Osteocyte (in vitro differentiated cells): ENCODE measurements at regions not wholly inside any gene's neighbourhood (a gene's known extent, or its start where the extent isn't known, plus 50 kb on each side); places are given as distances from the start of the nearest gene placed in this dataset.

Source experiments
- DNase-seq: peaks from one replicate; pipeline ENCODE4 v3.0.0; 2021; ENCODE audit warnings: mixed read lengths; ENCODE audit not compliant: unreplicated experiment; ENCODE audit errors: extremely low spot score
- H3K27ac Mint-ChIP-seq: one replicate; pipeline ENCODE4 v1.8.0; 2021; ENCODE audit warnings: mild to moderate bottlenecking, mixed read lengths; ENCODE audit not compliant: unreplicated experiment
- H3K27me3 Mint-ChIP-seq: one replicate; pipeline ENCODE4 v1.8.0; 2021; ENCODE audit warnings: mixed read lengths; ENCODE audit not compliant: unreplicated experiment
- H3K36me3 Mint-ChIP-seq: one replicate; pipeline ENCODE4 v1.8.0; 2021; ENCODE audit warnings: mixed read lengths; ENCODE audit not compliant: unreplicated experiment
- H3K4me1 Mint-ChIP-seq: one replicate; pipeline ENCODE4 v1.8.0; 2021; ENCODE audit warnings: mixed read lengths; ENCODE audit not compliant: unreplicated experiment
- H3K4me3 Mint-ChIP-seq: one replicate; pipeline ENCODE4 v1.8.0; 2021; ENCODE audit warnings: mild to moderate bottlenecking, moderate library complexity, mixed read lengths; ENCODE audit not compliant: unreplicated experiment
- H3K9me3 Mint-ChIP-seq: one replicate; pipeline ENCODE4 v1.8.0; 2021; ENCODE audit warnings: mixed read lengths; ENCODE audit not compliant: unreplicated experiment
- TF ChIP-seq, protein P1 (sequence below): fragments of 200-600 bp; sonication (generic); IDR thresholded peaks from 2 replicates; pipeline ENCODE4 v1.5.0; 2021; ENCODE audit warnings: antibody characterized with exemption, mild to moderate bottlenecking, moderate library complexity

DNA sequence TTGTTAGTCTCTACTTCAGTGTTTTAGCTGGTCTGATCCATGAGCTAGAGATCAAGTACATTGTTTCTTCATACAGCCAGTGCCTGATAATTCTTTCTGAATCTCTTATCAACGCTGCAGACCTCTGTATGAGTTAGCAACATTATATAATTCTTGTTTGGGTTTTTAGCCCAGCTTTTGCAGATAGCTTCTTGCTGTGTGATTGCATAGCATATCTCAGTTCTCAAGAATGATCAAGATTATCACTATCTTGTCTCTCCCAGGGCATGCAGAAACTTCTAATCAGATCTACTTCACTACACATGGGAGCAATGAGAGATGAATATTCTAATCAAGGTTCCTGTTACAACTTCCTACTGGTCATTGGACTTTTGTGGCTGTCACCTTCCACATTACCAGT lies 158.3 kb downstream of the FAM174A start:
- TF ChIP-seq, protein P1, sequence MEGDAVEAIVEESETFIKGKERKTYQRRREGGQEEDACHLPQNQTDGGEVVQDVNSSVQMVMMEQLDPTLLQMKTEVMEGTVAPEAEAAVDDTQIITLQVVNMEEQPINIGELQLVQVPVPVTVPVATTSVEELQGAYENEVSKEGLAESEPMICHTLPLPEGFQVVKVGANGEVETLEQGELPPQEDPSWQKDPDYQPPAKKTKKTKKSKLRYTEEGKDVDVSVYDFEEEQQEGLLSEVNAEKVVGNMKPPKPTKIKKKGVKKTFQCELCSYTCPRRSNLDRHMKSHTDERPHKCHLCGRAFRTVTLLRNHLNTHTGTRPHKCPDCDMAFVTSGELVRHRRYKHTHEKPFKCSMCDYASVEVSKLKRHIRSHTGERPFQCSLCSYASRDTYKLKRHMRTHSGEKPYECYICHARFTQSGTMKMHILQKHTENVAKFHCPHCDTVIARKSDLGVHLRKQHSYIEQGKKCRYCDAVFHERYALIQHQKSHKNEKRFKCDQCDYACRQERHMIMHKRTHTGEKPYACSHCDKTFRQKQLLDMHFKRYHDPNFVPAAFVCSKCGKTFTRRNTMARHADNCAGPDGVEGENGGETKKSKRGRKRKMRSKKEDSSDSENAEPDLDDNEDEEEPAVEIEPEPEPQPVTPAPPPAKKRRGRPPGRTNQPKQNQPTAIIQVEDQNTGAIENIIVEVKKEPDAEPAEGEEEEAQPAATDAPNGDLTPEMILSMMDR: no peak
- H3K9me3 Mint-ChIP-seq: no peaks in the 10 kb centered on the region

DNA sequence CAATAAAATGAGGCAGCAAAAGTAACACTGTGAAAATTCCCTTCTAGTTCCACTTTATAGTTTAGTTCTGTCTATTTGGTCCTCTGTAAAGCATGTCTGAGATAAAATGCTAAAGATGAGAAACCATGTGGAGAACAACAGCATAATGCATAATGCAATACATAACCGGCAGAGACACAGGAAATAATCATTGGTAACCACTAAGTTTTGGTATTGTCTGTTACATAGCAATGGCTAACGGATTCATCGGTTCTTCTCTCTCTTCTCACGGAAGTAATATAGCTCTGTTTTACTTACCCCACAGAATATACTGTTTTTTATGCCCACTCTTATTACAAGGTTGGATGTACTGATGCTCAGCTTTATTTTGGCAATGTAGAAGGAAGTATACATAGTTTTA lies 158.9 kb downstream of the FAM174A start:
- H3K27ac Mint-ChIP-seq: no peak overlapping the region
- H3K27me3 Mint-ChIP-seq: peaks cover 2% of the 10 kb centered on the region
- TF ChIP-seq, protein P1: no peak
- no peaks in the 10 kb centered on the region for H3K4me1 Mint-ChIP-seq
- H3K4me3 Mint-ChIP-seq: no peak overlapping the region
- no peaks in the 10 kb centered on the region for H3K36me3 Mint-ChIP-seq
- no peaks in the 10 kb centered on the region for H3K9me3 Mint-ChIP-seq
- no peak for DNase-seq

More for the DNA sequence above, 158.3 kb downstream of the FAM174A start:
- DNase-seq: no peak
- no peaks in the 10 kb centered on the region for H3K4me1 Mint-ChIP-seq
- H3K36me3 Mint-ChIP-seq: no peaks in the 10 kb centered on the region
- no peak overlapping the region for H3K27ac Mint-ChIP-seq
- H3K27me3 Mint-ChIP-seq: peaks cover 2% of the 10 kb centered on the region
- no peak overlapping the region for H3K4me3 Mint-ChIP-seq

DNA sequence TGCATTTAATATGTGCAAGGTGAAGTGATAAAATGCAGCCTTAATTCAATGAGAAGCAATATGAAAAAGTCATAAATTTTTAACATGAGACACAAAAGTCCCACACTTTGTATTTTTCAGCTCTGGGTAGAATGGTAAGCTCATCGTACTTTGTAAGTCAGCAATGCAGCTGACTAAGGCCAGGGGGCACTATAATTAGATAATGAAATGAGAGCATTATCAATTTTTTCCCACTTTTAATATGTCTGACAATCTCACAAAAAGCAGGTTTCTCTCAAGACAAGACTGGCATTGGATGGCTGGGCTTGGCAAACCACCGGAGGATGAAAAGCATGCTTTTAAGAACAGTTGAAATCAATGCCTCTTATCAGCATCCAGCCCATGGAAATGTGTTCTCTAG lies 162.8 kb downstream of the FAM174A start:
- Mint-ChIP-seq H3K27ac (no peak overlapping the region), H3K4me3 (no peak overlapping the region), H3K27me3 (no peaks in the 10 kb centered on the region), H3K36me3 (no peaks in the 10 kb centered on the region), H3K4me1 (no peaks in the 10 kb centered on the region), H3K9me3 (no peaks in the 10 kb centered on the region)
- TF ChIP-seq, protein P1: peak; percentile 24
- no peak for DNase-seq

DNA sequence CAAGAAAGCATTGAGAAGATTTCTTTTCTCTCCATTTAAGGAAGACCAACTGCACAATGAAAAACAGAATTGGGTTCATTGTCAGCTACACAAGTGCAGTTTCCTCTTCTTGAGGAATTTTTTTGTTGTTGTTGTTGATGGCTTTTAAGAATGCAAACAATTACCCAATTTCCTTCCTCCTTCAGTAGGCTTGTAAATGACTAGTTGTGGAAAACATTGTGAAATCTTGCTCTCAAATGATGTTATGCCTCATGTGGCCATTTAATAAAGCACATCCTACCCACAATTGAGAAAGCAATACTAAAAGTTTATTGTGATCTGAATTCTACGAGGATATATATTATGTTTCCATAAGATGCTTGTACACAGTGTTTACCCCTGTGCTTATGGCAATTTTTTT lies 171.6 kb downstream of the FAM174A start:
- Mint-ChIP-seq H3K9me3 (no peaks in the 10 kb centered on the region), H3K36me3 (no peaks in the 10 kb centered on the region), H3K27ac (no peak overlapping the region), H3K27me3 (peaks cover 4% of the 10 kb centered on the region), H3K4me1 (no peaks in the 10 kb centered on the region), H3K4me3 (no peak overlapping the region)
- no peak for DNase-seq
- TF ChIP-seq, protein P1: peak; percentile 20

DNA sequence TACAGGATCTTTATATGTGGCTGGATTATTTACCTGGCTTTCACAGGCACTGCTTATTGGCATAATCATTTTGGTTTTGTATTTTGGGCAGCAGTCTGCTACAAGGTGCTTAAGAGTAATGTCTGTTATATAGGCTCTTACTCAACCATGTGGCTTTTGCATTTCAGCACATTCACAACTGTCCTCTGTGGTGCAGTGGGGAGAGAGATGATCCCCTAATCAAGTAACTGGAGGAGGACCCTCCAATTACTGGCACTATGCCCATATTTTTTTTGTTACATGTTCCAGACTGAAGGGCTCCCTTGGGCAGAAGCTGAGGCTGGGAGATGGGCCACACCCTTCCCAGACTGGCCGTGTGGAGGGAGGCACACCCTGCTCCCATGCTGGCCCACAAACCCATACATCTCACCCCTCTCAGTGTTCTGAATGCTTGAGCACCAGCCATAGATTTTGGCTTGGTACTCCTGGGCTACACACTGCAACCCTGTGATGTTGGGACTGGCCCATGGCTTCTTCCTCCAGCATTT lies 173.5 kb downstream of the FAM174A start:
- H3K9me3 Mint-ChIP-seq: no peaks in the 10 kb centered on the region
- no peak for DNase-seq
- H3K27ac Mint-ChIP-seq: no peak overlapping the region
- H3K36me3 Mint-ChIP-seq: no peaks in the 10 kb centered on the region
- no peaks in the 10 kb centered on the region for H3K4me1 Mint-ChIP-seq
- peaks cover 6% of the 10 kb centered on the region for H3K27me3 Mint-ChIP-seq
- no peak overlapping the region for H3K4me3 Mint-ChIP-seq
- TF ChIP-seq, protein P1: no peak
